ENCODE measurements at regions not wholly inside any gene's neighbourhood (a gene's known extent, or its start where the extent isn't known, plus 50 kb on each side); places are given as distances from the start of the nearest gene placed in this dataset.

GRCh38 chr4:80145739-80146138 lies 51.6 kb upstream of the PRDM8 start:
- DNase-seq (ENCODE audit: low read depth), result no peak
- TF ChIP-seq, protein P1, sequence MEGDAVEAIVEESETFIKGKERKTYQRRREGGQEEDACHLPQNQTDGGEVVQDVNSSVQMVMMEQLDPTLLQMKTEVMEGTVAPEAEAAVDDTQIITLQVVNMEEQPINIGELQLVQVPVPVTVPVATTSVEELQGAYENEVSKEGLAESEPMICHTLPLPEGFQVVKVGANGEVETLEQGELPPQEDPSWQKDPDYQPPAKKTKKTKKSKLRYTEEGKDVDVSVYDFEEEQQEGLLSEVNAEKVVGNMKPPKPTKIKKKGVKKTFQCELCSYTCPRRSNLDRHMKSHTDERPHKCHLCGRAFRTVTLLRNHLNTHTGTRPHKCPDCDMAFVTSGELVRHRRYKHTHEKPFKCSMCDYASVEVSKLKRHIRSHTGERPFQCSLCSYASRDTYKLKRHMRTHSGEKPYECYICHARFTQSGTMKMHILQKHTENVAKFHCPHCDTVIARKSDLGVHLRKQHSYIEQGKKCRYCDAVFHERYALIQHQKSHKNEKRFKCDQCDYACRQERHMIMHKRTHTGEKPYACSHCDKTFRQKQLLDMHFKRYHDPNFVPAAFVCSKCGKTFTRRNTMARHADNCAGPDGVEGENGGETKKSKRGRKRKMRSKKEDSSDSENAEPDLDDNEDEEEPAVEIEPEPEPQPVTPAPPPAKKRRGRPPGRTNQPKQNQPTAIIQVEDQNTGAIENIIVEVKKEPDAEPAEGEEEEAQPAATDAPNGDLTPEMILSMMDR (conservative IDR thresholded peaks at IDR 0.05; ENCODE audit: low read depth, low read length), result no peak
- H3K4me3 ChIP-seq (ENCODE audit: low read depth, low read length), result no peak overlapping the region

DNA sequence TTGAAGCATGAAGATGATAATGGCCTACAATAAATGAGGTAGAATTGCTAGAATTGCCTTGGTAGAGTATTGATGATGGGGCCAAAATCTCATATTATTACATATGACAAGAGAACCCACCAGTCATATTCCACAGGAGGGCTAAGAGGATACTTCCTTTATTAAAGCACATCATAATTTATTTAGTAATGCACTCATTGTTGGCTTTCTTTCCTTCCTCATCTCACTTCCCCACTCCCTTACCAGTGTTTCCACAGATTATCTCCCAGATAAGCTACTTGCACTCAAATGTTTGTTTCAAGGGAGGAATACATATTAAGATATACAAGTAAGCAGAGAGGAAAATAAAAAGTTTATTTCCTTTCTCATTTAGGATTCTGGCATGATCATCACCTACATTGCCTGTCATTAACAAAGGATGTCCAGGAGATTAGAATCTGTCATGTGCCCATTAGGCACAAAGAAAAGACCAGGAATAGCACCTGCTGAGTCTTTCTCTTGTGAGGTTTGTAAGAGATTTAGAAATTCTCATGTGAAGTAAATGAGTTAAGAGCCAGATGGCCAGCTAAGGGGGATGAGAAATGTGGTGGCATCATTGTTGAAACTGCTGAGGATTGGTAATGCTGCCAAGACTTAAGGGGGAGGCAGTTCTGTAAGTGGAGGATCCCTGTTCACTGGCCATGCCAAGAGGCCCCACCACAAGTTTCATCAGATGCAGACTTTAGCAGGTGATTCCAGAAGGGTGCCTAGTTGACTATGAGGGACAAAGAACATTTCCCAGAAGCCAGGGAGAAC lies 52.4 kb upstream of the PRDM8 start:
- TF ChIP-seq, protein P1 (conservative IDR thresholded peaks at IDR 0.05; ENCODE audit: low read depth, low read length), result no peak
- H3K4me3 ChIP-seq (ENCODE audit: low read depth, low read length), result no peak overlapping the region
- no peak for DNase-seq (ENCODE audit: low read depth)

DNA sequence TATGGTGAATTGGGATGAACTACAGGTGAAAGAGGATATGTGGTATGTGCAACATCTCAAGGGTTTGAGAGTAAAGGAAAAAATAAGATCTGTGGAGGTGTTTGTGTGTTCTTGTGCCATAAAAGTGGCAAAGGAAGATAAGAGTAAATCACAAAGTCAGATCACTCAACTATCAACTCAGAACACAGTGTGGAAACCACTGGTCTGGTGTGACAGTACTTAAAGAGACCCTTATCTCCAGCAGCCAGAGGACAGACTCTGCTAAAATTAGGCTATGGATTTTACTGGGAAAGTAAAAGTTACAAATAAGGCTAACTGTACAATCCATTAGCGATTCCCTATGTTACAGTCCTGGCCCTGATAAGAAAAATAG lies 54.0 kb upstream of the PRDM8 start:
- no peak for DNase-seq (ENCODE audit: low read depth)
- H3K4me3 ChIP-seq (ENCODE audit: low read depth, low read length), result no peak overlapping the region
- TF ChIP-seq, protein P1 (conservative IDR thresholded peaks at IDR 0.05; ENCODE audit: low read depth, low read length), result no peak

DNA sequence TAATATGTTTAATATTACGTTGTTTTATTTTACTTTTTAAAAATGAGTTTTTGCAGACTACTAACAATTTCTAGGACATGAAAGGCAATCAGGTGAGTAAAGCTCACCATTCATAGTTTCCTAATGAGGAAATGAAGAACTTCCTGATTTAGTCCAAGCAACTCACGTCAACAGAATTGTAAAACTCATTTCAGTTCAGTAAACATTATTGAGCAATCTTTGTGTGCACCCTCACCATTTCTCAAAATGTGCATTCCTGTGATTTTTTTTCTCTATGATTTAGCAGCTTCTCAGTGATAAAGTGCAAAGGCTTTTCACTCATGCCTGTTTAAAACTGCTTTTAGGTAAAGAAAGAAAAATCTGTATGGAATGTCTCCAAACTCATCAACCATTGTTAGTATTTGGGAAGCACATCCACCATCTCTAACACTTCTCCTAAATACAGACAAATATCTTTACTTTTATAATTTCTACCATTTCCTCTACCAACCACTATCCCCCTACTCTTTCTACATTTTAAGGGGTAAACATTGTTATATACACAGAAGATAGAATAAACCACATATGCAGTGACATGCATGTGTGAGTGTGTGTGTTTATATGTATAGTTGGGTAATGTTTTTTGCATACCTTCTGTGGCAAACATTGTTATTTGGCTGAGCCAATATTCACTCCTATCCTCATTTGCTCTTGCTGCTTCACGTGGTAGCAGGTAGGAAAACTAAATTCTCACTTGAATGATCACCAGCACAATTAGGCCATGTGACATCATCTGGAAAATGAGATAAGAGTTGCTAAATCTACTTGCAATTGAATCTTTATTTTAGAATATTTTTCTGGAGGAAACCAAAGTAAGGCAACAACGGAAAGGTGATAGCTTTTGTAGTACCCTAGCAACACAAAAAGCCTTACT lies 54.7 kb upstream of the PRDM8 start:
- TF ChIP-seq, protein P1 (conservative IDR thresholded peaks at IDR 0.05; ENCODE audit: low read depth, low read length), result no peak
- peak; percentile 47 for DNase-seq (ENCODE audit: low read depth)
- no peak overlapping the region for H3K4me3 ChIP-seq (ENCODE audit: low read depth, low read length)

DNA sequence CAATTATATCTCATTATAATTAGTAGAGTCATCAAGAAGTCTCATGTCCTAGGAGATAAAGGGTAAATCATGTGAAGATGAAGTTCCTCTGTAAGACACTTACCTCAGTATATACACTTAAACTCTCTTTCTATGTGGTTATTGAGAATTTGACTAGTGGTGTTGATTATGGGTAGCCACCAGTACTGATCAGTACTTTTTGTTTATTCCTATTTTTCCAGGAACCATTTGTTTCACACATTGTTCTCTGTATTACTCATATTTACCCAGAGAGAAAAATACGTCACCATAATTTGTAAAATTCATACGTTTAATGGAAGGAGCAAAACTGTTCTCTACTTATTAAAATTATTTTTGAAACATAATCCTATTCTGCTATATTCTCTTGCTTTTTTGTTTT lies 55.8 kb upstream of the PRDM8 start:
- H3K4me3 ChIP-seq (ENCODE audit: low read depth, low read length), result no peak overlapping the region
- TF ChIP-seq, protein P1 (conservative IDR thresholded peaks at IDR 0.05; ENCODE audit: low read depth, low read length), result no peak
- no peak for DNase-seq (ENCODE audit: low read depth)

DNA sequence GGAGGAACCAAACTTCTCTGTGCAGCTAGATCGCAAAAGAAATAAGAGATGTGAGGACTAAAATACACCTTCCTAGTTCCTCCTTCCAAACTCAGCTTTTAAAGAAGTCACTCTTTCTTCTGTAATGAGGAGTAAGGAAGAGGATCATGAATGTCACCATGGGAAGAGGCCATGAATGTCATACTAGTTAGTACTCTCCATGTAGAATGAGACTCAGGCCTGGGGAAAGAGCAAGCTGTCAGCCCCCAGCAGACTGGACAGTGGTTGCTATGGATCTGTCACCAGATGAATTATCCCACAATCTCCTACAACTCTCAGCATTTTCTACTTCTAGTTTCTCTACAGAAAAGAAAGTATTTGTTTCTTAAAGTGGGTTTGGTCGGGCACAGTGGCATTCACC lies 57.1 kb upstream of the PRDM8 start:
- TF ChIP-seq, protein P1 (conservative IDR thresholded peaks at IDR 0.05; ENCODE audit: low read depth, low read length), result no peak
- no peak for DNase-seq (ENCODE audit: low read depth)
- no peak overlapping the region for H3K4me3 ChIP-seq (ENCODE audit: low read depth, low read length)
